Hematopoietic multipotent progenitor cell treated with erythropoietin and hydrocortisone succinate and interleukin-3 and kit ligand, for 4 days (in vitro differentiated cells): ENCODE measurements at regions not wholly inside any gene's neighbourhood (a gene's known extent, or its start where the extent isn't known, plus 50 kb on each side); places are given as distances from the start of the nearest gene placed in this dataset.
"Not testable (repeated sequence)": the region's sequence is repeated elsewhere in the genome, so short reads cannot be mapped to it uniquely, and the experiment has no call there.

Experiments
- DNase-seq: peaks from one replicate; pipeline ENCODE4 v3.0.0-alpha.2; 2015

DNA sequence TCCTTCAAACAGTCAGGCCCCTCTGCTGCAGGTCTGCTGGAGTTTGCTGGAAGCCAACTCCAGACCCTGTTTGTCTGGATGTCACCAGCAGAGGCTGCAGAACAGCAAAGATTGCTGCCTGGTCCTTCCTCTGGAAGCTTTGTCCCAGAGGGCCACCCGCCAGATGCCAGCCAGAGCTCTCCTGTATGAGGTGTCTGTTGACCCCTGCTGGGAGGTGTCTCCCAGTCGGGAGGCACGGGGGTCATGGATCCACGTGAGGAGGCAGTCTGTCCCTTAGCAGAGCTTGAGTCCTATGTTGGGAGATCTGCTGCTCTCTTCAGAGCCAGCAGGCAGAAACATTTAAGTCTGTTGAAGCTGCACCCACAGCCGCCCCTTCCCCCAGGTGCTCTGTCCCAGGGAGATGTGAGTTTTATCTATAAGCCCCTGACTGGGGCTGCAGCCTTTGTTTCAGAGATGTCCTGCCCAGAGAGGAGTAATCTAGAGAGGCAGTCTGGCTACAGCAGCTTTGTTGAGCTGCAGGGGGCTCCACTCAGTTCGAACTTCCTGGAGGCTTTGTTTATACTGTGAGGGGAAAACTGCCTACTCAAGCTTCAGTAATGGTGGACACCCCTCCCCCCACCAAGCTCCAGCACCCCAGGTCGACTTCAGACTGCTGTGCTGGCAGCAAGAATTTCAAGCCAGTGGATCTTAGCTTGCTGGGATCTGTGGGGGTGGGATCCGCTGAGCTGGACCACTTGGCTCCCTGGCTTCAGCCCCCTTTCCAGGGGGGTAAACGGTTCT lies 72.1 kb downstream of the OGFRL1 start:
- DNase-seq: not testable (repeated sequence)

DNA sequence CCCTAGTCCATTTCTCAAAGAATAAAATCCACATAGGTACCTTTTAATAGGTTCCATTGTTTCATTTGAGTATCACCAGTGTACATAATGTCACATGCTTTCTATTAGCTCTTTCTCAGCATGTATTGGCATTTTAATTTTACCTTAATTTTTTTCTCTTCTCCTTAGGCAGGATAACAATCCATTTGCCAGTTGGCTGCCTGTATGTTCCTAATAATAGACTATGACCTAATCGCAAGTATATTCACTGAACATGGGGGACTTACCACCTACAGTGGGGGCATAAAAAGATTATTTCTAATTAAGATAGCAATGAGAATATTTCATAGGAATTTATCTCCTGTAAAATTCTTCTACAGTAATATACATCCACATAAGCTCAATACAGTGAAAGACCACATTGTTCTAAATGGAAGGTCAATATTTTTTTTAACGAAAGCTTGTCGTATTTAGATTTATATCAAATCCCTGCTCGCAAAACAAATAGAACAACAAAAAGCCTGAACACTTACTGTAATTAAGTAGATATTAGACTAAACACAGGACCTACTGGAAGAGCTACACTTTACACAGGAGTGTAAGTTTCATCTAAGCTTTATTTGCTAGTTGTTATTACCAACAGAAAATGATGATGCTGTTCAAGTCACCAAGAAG lies 76.4 kb downstream of the OGFRL1 start:
- no peak for DNase-seq

DNA sequence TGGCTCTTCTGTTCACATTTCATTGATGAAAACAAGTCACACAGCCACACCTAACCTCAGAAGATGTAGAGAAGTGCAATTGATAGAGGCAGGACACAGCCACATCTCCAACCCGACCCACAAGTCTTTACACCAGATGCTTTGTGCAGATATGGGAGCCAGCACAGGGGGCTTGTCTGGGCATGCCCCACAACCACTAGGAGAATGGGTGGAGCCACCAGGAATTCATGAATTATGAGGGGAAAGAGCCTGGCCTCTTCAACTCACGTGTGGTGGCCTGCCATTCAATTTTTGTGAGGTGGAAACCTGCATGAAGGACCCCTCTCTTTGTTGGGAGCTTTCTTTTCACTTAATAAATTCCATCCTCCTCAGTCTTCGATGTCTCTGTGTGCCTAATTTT lies 79.1 kb downstream of the OGFRL1 start:
- DNase-seq: peak; percentile 77

DNA sequence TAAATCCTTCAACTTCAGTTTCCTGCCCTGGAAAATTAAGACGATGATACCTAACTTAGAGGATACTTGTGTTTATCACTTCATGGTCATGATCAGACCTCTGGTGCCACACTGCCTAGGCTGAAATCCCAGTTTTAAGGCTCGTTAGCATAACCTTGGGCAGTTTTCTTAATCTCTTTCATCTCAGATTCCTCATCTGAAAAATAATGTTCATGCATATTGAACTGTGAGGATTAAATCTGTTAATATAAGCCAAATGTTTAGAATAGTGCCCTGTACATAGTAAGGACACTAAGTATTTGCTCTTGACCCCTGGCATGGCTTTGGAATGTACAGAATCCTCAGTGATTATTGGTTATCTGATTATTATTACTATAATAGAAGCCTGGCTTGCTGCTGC lies 79.7 kb downstream of the OGFRL1 start:
- DNase-seq: no peak

DNA sequence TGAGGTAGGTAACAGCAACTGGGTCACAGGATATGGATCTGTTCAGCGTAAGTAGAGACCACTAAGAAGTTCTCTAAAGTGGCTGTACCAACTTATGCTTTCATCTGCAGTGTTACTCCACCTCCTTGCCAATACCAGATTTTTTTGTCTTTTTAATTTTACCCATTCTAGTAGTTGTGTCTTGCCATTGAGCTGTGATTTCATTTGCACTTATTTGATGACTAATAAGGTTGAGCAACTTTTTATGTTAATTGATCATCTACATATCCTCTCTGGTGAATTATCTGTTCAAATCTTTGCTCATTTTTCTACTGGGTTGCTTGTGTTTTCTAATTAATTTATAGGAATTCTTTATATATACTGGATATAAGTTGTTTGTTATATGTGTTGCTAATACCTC lies 82.9 kb downstream of the OGFRL1 start:
- no peak for DNase-seq

DNA sequence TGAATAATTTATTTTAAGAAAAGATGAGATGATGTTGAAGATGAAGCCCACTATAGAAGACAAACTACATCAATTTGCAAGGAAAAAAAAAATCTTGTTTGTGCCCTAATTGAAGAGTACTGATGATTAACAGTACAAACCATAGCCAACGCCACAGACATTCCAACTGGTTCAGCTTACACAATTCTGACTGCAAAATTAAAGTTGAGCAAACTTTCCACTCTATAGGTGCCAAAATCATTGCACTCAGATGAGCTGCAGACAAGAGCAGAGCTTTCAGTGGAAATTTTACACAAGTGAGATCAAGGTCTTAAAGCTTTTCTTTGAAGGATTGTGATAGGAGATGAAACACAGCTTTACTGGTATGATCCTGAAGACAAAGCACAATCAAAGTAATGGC lies 85.3 kb downstream of the OGFRL1 start:
- DNase-seq: no peak

DNA sequence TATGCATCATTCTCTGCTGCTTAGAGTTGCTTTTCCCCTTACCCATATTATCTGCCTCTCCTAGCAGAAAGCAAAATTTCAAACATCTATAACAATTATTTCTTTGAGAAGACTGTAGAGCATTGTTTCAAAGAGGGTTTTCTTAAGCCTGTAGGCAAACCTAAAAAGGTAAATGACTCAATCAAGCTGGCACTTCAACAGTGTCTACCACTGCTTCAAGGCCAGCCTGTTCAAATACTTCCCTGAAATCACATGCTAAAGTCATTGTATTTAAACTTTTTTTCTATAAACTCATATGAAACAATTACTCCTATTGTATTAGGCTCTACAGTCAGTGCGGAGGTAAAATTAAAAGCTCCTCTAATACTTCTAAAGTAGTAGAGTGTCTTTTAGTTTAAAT lies 87.1 kb downstream of the OGFRL1 start:
- DNase-seq: no peak

DNA sequence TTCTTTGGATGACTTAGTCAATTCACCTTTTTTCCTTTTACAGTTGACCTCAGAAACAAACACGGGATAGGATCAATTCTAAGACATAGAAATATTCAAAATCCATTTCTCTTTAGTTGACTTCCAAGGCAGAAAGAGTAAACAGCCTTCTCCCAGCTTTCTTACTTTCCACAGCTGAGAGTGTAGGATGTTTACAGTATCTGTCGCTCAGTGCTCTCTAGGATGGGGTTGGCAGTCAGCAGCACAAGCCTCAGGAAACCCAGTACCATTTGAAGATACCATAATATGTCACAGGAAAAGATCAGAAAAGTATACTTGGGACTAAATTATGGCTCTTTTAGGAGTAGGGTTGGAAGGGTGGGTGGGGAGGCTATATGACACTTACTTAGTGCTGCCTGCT lies 88.2 kb downstream of the OGFRL1 start:
- no peak for DNase-seq

DNA sequence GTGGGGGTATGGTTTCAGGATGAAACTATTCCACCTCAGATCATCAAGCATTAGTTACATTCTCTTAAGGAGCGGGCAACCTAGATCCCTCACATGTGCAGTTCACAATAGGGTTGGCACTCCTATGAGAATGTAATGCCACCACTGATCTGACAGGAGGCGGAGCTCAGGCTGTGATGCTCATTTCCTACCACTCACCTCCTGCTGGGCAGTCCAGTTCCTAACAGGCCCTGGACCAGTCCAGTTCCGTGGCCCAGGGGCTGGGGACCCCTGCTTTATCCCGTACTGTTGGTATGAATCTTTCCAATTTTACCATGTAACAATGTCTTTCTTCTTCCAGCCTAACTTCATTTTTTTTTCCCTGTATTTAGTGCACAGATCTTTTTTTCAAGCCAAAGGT lies 94.9 kb downstream of the OGFRL1 start:
- DNase-seq: no peak

DNA sequence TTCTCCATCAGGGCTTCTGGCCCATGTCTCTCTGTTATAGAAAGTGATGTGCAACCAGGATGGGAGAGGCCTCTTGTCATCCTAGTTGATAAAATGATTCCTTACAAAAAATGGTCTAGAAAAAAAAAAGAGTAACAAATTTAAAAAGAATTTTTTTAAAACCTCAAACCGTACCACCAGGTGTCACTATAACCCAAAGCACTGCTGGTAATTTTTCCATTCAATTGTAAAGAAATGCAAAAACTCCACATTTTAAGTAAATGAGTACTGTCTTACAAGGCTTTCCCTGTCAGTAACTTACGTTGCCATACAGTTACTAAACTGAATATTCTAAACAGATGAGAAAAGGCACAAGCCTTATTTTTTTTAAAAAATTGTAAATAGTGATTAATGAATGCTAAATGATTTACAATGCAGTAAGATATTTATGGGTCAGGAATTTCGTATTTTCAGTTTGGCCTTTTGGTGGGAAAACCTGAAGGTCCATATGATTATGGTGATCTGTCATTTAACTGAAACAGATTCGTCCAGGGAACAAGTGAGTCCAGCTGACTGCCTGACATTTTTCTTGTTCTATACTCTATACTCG lies 95.4 kb downstream of the OGFRL1 start:
- DNase-seq: peak; percentile 71

DNA sequence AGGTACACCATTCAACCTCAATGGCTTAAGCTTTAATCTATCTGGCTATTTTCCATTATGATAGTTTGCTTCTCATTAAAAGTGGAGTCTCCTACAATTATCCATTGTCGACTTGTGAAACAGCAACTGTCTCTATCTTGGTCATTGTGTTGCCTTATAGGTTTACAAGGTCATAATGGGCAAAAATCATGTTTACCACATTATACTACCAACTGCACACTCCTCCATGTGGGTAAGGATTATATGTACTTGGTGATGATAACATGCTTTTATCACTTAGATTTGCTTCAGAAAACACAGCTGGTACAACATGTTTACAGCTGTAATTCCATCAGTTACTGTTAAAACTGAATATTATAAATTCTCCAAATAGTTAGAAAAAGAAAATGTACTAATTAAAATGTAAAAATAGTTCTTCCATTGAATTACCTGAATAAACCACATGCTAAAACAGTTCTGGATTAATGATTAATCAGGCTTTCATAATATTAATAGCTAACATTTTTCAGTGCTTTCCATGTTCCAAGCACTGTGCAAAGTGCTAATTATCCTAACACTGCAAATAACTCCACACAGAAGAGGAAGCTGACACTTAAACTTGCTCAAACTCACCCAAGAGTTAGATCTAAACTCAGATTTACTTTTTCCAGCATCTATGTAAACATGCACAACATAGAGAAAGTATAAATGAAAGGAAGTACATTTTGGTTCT lies 96.7 kb downstream of the OGFRL1 start:
- DNase-seq: no peak

DNA sequence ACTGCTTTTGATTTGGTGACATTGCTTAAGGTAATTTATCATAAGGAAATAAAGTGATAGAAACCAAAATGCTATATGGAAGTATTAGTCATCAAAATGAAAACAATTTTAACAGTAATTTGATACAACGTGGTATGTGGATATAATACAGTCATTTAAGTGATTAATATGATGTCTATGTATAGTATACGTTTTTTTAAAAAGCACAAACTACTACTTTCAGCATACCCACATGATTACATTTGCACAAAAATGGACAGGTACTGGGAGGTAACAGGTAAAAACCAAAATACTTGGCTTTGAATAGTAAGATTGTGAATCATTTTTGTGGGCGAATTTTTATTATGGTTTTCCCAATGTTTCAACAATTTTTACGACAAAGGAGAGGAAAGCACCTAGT lies 97.6 kb downstream of the OGFRL1 start:
- DNase-seq: no peak

DNA sequence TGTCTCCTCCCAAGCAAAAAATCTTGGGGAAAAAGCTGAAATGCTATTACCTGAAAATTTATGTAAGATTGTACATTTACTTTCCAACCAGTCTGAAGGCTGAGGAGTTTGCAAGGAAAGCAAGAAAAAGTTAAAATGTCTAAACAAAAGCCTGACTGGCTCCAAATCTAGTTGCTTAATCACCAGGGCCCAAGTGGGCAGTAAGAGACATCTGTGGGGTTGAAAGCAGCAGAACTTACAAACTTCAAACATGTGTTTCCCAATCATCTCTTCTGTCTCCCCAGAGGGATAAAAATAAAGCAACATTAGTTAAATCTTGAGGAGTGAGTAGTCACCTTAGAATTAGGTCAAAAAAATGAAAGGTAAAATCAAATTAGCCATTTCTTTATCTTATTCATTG lies 98.6 kb downstream of the OGFRL1 start:
- no peak for DNase-seq

DNA sequence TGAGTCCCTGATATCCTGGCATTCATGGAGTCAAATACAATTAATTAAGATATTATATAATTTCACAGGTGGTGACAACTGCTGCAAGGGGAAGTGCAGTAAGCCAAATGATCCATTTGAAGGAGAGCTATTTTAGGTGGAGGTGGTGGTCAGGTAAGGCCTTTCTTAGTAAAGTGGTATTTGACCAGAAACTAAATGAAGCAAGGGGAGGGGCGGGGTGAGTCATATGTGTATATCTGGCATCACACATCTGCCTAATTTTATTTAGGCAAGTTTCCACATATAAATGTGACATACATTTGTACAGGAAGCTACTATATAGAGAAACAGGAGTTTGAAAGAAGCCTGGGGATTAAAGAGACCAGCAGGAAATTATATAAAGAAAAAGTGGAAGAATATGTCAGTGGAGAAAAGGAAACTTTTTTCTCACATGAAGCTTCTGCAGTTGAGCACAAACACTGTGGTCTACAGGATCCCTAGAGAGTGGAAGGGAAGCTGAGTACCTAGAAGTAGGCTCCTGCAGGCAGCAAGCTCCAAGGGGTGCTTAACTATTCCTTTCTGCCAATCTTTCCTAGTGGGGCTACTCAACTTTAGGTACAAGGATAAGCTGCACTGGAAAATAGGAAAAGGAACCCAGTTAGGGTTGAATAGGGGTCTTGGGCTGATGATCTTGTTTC lies 99.6 kb downstream of the OGFRL1 start:
- DNase-seq: peak; percentile 17

DNA sequence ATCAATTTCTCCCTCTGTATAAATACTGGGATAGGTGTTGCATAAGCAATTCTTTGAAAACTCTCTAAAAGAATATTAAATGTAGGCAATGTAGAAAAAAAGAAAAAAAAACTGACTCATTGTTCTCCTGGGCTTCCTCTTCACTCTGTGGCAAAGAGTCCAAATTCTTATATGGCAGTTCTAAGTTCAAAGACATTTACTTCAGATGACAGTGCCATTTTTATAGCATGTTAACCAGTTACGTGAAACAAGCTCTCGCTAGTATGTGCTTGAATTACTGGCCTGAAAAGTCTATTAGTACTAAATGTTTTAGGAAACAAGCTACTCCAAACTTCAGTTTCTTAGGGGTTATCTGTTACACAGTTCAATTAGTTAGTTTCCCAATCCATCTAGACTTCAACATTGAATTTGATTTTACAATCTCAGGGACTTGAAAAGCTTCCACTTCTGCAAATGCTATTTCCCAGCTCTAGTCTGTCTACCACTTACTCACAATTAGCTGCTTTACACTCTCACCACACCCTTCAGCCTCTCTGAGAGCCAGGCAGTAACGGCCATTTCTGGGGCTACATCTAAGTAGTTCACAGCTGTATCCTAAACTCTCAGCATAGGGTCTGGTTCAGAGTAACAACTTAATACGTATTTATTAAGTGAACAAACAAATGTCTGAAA lies 100.4 kb downstream of the OGFRL1 start:
- DNase-seq: no peak

DNA sequence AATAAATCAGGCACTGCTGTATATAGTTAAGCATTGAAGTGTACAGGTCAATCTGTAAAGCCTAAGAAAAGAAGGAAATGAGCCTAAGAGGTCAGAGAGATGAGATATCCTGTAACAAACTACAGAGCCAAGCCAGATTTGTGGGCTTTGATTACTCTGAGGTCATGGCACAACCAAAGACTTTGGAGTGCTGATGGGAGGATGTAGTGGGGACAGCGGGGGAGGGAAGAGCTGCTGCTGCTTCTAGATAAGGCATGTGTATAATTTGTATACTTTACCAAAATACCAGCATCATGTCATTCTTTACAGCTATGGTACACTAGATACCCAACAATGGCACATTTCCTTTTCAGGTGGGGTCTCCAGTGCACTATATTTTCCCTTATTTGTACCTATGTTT lies 102.5 kb downstream of the OGFRL1 start:
- peak; percentile 32 for DNase-seq

DNA sequence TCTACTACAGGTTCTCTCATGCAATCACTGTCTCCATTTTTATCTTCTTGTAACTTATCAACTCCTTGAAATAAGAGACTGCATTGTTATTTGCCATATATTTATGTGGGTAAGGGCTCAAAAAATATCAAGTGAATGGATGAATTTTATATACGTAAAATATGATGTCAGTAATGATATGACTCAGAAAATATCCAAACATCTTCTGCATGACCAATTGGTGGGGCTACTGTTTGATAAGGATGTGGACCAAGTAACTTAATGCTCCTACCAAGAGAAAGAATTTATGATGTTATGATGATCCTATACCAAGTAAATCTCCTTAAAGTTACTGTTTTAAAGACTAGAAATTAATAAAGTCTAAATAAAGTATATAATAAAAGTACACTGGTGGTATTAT lies 103.7 kb downstream of the OGFRL1 start:
- no peak for DNase-seq

DNA sequence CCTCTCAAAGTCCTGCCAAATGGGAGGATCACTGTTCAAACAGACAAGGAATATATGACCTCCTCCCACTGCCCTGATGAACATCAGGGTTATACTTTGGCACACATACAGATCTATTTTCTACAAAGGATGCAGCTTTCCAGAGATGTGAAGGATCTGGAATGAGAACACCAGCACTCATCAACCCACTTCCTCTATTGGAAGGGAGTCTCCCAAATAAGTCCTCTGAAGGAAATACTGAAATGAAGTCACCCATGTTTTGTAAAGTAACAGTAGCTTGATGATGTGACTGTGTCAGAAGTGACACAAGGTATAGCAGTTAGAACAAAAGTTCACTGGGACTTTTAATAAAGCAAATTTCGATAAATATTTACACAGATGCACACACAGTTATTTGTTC lies 104.9 kb downstream of the OGFRL1 start:
- peak; percentile 3 for DNase-seq

DNA sequence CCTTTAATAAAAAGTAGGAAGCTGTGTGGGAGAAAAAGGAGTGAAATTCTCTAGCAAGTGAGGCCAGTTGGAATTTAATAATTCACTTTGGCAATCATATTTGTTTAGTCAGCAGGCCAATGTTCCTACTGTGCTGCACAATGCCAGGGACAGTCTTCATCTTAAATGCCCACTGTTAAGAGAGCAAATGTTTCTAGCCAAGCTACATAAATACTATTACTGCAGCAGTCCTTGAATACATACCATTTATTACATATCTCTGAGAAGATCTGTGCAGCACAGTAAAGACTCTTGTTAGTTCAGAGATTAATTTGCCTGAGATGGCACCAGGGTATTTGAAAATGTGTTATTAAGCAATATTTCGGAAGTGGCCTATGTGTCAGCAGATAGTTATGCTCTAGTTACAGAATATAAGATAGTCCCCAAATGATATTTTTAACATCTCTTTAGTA lies 105.4 kb downstream of the OGFRL1 start:
- no peak for DNase-seq

DNA sequence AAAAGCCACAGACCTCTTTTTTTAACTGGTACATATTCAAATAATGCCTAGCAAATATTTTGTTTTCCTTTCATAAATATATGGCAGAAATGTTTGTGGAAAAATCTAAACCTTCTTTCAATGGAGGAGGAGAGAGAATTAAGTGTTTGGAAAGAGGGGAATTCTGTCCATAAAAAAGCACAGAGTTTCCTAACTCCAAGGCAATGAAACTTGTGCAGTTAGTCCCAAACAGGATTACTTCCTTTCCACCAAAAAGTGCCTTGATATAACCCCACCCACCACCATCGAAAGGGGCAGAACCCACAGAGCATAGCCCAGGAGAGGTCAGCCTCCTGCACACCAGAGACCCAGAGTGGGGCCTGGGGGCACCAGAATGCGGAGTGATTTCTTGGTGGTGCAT lies 106.3 kb downstream of the OGFRL1 start:
- no peak for DNase-seq

DNA sequence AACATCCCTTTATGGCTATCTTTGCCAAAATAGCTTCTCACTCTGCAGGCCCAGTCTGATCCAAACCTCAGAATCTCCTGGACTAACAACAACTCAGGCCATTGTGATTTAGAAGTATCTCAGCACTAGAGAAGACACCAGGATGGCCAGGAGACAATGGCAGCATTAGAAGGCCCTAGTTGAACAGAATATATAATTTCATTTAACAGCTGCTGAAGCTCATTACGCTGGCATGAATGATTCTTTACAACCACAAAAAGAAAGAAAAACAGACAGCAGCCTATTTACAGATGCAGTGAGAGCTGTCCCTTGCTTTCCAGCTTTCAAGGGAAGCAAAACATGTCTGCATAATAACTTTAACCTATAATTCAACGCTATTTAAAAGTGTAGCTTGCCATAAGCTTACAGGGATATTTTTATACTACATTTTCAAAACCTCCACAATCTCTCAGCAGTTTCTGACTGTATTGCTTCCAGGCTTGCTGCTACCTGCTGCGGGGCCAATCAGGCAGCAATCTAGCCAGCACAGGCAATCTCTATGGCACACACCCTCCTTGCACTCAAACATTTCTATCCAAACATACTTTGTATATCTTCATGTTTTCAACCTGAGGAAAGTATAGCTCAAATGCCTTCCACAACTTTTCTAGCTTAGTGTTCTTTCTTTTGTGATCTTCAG lies 107.3 kb downstream of the OGFRL1 start:
- no peak for DNase-seq

DNA sequence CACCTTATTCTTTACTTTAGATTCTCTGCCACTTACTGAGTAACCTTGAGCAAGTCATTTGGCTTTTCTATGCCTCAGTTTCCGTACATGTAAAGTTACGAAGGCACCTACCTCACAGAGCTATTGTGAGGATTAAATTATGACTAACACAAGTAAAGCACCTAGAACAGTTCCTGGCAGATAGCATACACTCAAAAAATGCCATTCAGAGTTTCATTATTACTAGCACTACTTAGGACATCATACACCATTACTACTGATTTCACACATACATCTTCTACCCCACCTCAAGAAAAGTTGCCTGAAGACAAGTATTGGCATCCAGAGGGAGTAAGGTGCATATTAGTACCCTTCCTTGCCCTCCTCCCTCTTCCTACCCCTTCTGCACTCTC lies 107.8 kb downstream of the OGFRL1 start:
- DNase-seq: no peak
